HG03064 (cell line): ENCODE measurements at regions not wholly inside any gene's neighbourhood (a gene's known extent, or its start where the extent isn't known, plus 50 kb on each side); places are given as distances from the start of the nearest gene placed in this dataset.

ENCODE experiments used
- ATAC-seq: cut with Tn5 transposase; IDR thresholded peaks from one replicate; pipeline ENCODE4 v1.9.1; 2021; ENCODE audit warnings: low read depth; ENCODE audit not compliant: unreplicated experiment

- ATAC-seq = no peak
These were observed 822.7 kb downstream of the TUSC7 start for GRCh38 chr3:117532268-117532667.

GRCh38 chr3:117534138-117534537, 824.6 kb downstream of the TUSC7 start:
- no peak for ATAC-seq

GRCh38 chr3:117536006-117536405, 826.4 kb downstream of the TUSC7 start:
- ATAC-seq = no peak

GRCh38 chr3:117537949-117538348, 828.4 kb downstream of the TUSC7 start:
- ATAC-seq = no peak

- ATAC-seq = no peak
These were observed 830.1 kb downstream of the TUSC7 start for GRCh38 chr3:117539729-117540128.

- ATAC-seq = no peak
These were observed 831.0 kb downstream of the TUSC7 start for GRCh38 chr3:117540597-117540996.

GRCh38 chr3:117541721-117542120, 832.1 kb downstream of the TUSC7 start:
- ATAC-seq = no peak

- ATAC-seq = no peak
These were observed 833.9 kb downstream of the TUSC7 start for GRCh38 chr3:117543521-117543920.

GRCh38 chr3:117545484-117545883, 835.9 kb downstream of the TUSC7 start:
- no peak for ATAC-seq

GRCh38 chr3:117547956-117548550, 838.5 kb downstream of the TUSC7 start:
- ATAC-seq = no peak

GRCh38 chr3:117548600-117548999, 839.0 kb downstream of the TUSC7 start:
- ATAC-seq = no peak

- ATAC-seq = no peak
These were observed 840.1 kb downstream of the TUSC7 start for GRCh38 chr3:117549716-117550115.

GRCh38 chr3:117550766-117551165, 841.2 kb downstream of the TUSC7 start:
- ATAC-seq = no peak

- peak; percentile 91 for ATAC-seq
These were observed 843.9 kb downstream of the TUSC7 start for GRCh38 chr3:117553461-117553860.

GRCh38 chr3:117556646-117557407, 847.2 kb downstream of the TUSC7 start:
- ATAC-seq = no peak

GRCh38 chr3:117557464-117558090, 848.0 kb downstream of the TUSC7 start:
- no peak for ATAC-seq

GRCh38 chr3:117558681-117559080, 849.1 kb downstream of the TUSC7 start:
- no peak for ATAC-seq

- ATAC-seq = no peak
These were observed 852.4 kb downstream of the TUSC7 start for GRCh38 chr3:117562000-117562399.

- no peak for ATAC-seq
These were observed 853.5 kb downstream of the TUSC7 start for GRCh38 chr3:117563063-117563462.

GRCh38 chr3:117565777-117566176, 856.2 kb downstream of the TUSC7 start:
- ATAC-seq = no peak

- no peak for ATAC-seq
These were observed 857.3 kb downstream of the TUSC7 start for GRCh38 chr3:117566926-117567325.

- ATAC-seq = no peak
These were observed 857.8 kb downstream of the TUSC7 start for GRCh38 chr3:117567382-117567781.
